Stimulated activated CD8-positive, alpha-beta memory T cell treated with anti-CD3 and anti-CD28 coated beads, Interleukin-12 subunit alpha, Interleukin-12 subunit beta, amount 100 ng/mL, for 24 hours (primary cell): ENCODE measurements at regions not wholly inside any gene's neighbourhood (a gene's known extent, or its start where the extent isn't known, plus 50 kb on each side); places are given as distances from the start of the nearest gene placed in this dataset.
"Not testable (repeated sequence)": the region's sequence is repeated elsewhere in the genome, so short reads cannot be mapped to it uniquely, and the experiment has no call there.

ENCODE experiments used
- DNase-seq: peaks from one replicate; pipeline ENCODE4 v3.0.0-alpha.2; 2020; ENCODE audit errors: extremely low read depth

DNA sequence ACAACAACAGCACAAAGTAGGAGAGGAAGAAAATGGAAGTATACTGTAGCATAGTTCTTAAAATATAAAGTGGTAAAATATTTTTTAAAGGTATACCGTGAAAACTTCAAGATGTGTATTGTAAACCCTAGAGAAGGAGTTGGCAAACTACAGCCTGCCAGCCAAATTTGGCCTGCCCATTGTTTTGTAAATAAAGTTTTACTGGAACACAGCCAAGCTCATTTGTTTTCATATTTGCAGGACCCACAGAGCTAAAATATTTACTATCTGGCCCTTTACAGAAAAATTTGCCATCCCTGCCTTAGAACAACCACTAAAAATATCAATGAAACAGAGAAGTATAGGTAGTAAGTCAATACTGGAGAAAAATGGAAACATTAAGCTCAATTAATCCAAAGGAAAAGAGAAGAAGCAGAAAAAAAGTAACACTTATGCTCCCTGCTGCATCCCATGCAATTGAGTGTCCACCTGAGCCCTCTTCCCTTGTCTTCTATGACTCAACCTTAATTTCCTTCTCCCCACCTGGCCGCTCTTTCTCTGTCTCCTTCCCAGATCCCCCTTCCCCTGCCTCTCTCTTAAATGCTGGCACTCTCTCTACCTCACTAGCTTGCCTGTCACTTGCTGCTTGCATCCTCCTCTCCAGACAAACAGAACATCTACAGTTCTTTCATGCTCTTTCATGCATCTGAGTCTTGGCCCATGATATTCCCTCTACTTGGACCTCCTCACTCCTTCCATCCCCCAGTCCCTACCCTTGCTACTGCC, 50.6 kb upstream of the FER start:
- DNase-seq, result no peak

DNA sequence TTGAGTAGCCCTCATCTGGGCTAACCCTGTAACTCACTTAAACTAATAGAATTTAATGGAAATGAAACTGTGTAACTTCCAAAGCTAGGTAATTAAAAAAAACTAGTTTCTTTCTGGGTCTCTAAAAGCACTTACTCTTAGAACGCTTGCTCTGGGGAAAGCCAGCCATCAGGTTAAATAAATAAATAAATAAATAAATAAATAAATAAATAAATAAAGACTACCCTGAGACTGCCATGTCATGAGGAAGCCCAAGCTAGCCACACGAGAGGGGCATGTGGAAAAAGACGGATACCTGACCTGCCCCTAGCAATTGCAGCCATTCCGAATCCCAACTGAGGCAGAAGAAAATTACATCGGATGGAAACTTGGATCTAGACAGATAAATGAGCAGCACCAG, 51.3 kb upstream of the FER start:
- no peak for DNase-seq

DNA sequence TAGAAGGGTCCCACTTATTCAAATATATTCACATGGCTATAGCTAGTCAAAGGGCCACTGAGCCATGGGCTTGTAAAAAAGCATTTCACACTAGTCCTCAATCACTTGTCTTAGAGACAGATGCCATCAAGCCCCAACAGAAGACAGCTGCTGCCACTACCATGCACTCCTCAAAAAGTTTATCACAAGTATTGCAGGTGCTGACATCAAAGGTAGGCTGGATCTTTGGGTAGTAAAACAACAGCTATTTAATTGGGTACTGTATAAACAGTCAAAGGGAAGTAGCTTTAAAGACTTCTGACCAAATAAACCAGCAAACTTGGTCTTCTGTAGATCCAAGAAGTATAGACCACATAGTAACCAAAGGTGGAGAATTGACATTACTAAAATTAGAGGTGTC, 59.2 kb upstream of the FER start:
- no peak for DNase-seq

GRCh38 chr5:108687595-108688200, 60.0 kb upstream of the FER start:
- no peak for DNase-seq

- DNase-seq, result no peak
Measured at GRCh38 chr5:108686676-108687075, 61.0 kb upstream of the FER start.

GRCh38 chr5:108685448-108686216, 62.1 kb upstream of the FER start:
- DNase-seq, result not testable (repeated sequence)

GRCh38 chr5:108681079-108681921, 66.4 kb upstream of the FER start:
- no peak for DNase-seq

- DNase-seq, result no peak
Measured at GRCh38 chr5:108678091-108678490, 69.6 kb upstream of the FER start.

GRCh38 chr5:108675736-108676135, 72.0 kb upstream of the FER start:
- DNase-seq, result no peak

DNA sequence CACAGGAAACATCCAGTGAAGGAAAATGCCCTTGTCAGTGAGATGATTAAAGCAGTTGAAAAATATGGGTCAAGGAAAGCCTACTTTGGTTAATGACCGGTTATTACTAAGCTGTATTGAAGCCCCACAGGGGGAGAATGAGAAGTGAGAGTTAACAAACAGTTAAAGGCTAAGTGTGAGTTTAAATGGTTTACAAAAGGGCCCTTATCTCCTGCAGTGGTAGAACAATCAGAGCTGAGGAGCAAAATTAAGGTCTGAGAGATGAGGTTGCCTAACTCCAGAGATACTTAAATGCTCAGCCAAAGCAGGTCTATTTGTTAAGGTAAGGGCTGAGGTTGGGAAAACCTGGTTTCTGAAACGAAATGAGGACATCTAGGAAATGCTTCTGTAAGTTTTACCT, 75.1 kb upstream of the FER start:
- no peak for DNase-seq

DNA sequence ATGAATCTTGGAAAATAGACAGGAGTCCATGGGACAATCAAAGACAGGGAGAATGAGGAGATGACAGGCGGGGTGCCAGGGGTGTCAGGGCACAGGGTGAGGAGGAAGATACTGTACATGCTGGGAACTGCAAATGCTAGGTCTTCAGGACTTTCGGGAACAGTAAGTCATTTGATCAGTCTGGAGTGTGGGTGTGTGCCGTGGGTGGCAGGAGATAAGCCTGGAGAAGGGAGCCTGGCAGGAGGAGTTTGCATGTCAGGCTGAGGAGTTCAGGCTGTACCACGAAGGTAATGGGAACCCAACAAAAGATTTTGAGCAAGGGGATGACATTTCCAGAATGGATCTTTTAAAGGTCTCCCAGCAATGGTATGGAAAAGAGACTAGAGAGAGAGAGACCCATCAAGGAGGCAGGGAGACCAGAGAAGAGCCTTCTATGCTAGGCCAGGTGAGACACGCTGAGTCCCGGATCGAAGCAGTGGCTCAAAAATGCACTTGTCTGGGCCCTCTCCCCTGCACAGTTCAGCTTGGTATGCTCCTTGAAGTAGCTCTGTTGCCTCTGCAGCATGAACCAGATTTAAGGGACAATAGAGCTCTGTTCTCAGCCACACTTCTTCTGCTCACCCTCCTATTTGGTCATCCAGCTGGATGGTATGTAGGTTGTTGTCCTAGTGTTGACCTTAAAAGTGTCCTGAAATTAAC, 77.0 kb upstream of the FER start:
- DNase-seq, result no peak

GRCh38 chr5:108669462-108669861, 78.2 kb upstream of the FER start:
- no peak for DNase-seq

DNA sequence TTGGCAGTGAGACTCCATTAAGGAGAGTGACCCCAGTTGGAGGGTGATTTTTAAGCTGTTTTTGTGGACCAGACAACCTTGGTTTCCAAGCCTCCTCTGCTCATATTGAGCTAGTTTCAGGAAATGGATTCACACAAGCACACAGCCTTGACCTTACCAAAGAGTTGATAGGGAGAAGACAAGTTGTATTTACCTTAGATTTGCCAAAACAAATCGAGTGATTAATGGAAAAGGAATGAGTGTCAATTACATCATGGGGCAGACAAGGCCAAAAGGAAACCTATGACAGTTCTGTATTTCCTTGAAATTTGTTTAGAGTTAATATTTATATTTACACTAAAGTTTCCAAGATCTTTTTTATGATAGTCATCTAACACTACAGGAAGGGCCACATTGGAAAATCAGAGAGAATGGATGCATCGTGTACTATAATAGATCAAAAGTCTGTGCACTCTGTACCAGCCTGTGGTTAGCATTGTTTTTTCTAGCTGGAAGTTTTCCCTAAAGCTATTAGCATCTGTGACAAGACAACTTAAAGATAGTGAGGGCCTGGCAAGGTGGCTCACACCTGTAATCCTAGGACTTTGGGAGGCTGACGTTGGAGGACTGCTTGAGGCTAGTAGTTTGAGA, 86.0 kb upstream of the FER start:
- DNase-seq, result no peak

GRCh38 chr5:108661024-108661423, 86.7 kb upstream of the FER start:
- DNase-seq, result no peak

DNA sequence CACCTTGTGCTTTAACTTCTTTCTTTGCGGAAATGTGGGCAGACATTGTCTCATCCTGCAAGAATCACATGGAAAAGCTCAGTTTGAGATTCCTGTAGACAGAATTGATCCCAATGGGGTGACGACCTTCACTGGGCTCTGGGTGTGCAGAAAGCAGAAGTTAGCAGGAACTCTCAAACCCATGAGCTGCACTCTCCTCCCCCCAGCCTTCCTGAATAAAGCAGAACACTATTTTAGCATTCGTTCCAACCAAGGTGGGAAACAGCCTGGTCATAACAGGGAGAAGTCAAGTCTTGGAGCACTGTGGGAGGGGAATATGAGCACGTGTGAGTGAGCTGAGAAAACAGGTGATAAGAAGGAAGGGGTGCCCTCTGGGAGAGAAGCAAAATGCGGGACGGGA, 87.4 kb upstream of the FER start:
- DNase-seq, result no peak

DNA sequence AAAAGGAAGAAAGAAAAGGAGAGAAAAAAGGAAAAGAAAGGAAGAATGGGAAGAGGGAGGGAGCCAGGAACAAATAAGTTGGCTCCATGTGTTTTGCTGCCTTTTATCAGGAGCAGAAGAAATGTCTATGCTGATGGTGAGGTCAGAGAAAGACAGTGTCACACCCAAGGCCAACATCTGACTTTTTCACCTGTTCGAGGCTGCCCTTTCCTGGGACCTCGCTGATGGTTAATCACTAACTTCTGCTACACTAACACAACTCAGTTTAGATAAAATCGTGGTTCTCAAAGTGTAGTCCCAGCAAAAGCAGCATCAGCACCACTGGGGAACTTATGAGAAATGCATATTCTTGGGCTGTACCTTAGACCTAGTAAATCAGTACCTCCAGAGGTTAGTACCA, 88.2 kb upstream of the FER start:
- DNase-seq, result no peak

DNA sequence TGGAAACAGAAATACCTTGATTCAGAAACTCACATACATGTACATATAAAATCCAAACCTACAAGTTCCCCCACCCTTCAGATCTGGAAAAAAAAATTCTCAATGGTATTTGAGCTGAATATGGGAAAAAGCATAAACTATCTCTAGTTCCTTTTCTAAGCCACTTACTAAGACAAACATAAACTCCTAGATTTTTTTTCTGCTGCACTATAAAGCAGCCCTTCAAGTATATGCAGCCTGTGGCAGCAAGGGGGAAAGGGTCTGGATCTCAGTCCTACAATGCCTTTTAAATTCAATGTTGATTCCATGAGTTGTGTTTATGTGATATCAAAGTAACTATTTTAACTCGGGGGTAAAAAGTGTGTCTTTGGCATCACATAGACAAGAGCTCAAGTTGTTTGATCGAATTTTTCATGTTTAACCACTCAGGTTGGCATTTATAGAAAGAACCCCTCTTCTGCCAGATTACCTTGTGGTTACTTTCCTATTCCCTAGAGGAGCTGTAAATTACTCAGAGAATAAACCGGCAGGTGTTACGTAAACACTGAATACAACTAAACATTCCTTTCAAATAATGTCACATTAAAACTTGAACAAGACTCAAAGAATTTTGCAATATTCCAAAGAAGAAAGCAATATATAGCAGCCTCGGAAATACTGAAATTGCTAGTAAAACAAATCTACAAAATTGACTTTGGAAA, 91.8 kb upstream of the FER start:
- no peak for DNase-seq

GRCh38 chr5:108654051-108654450, 93.6 kb upstream of the FER start:
- no peak for DNase-seq

- no peak for DNase-seq
Measured at GRCh38 chr5:108653201-108653600, 94.5 kb upstream of the FER start.

DNA sequence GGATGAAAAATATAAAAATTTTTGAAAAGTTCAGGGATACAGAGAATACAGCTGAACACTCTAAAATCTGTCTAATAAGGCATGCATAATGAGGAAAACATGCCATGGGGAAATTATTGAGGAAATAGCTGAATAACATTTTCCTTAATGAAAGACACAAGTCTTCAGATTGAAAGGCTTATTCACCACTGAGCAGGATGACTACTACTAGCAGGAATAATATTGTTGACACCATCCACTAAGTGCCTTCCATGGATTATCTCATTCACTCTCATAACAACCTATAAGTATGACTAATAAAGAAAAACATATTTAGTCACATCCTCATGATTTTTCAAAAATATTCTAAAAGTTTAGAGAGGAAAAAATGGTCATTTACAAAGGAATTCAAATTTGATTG, 96.7 kb upstream of the FER start:
- no peak for DNase-seq
